Esophagus squamous epithelium (tissue), 4 donors: ENCODE measurements at regions not wholly inside any gene's neighbourhood (a gene's known extent, or its start where the extent isn't known, plus 50 kb on each side); places are given as distances from the start of the nearest gene placed in this dataset.
"Not testable (repeated sequence)": the region's sequence is repeated elsewhere in the genome, so short reads cannot be mapped to it uniquely, and the experiment has no call there.

Experiments used
- CTCF ChIP-seq, 6 experiments: fragments of 450-650 bp in 4 of 6; fragments of 200-600 bp in 2 of 6; sonication (generic) in 2 of 6; IDR thresholded peaks; one replicate each; pipeline ENCODE4 v1.5.1; 2016 to 2019; ENCODE audit warnings: antibody characterized with exemption in 6 of 6, mild to moderate bottlenecking in 4 of 6, moderate library complexity in 4 of 6
- POLR2A ChIP-seq, 4 donors: fragments of 450-650 bp; IDR thresholded peaks; one replicate each; pipeline ENCODE4 v1.6.1; 2017; ENCODE audit warnings: antibody characterized with exemption in 4 of 4, mild to moderate bottlenecking in 4 of 4, moderate library complexity in 3 of 4

DNA sequence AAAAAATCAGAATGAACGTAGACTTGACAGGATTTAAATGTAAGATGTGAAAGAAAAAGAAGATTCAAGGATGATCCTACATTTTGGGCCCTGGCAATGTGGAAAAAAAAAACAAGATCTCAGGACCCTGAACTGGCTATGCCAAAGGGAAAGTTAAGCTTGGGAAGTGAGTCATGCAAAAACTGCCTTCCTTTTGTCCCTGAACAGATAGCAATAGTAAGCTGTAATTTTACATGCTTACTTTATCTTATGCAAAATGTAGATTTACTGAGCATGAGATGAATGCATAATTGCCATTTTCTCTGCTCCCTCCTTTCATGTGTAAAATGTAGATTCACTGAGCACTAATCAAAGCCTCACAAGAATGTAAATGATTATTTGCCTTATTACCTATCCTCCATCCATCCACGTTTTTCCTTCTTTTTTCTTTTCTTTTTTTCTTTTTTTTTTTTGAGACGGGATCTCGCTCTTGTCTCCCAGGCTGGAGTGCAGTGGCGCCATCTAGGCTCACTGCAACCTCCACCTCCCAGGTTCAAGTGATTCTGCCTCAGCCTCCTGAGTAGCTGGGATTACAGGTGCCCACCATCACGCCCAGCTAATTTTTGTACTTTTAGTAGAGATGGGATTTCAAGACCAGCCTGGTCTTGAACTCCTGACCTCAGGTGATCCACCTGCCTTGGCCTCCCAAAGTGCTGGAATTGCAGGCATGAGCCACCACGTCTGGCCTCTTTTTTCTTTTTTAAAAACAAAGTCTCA lies 122.7 kb upstream of the PARD3 start:
- TF ChIP-seq CTCF (IDR thresholded peaks at IDR 0.05) = peak in 2 of 6 experiments; percentile 17 to 20
- not testable (repeated sequence) for TF ChIP-seq POLR2A (IDR thresholded peaks at IDR 0.05)
